ENCODE measurements at regions not wholly inside any gene's neighbourhood (a gene's known extent, or its start where the extent isn't known, plus 50 kb on each side); places are given as distances from the start of the nearest gene placed in this dataset.
"Not testable (repeated sequence)": the region's sequence is repeated elsewhere in the genome, so short reads cannot be mapped to it uniquely, and the experiment has no call there.

DNA sequence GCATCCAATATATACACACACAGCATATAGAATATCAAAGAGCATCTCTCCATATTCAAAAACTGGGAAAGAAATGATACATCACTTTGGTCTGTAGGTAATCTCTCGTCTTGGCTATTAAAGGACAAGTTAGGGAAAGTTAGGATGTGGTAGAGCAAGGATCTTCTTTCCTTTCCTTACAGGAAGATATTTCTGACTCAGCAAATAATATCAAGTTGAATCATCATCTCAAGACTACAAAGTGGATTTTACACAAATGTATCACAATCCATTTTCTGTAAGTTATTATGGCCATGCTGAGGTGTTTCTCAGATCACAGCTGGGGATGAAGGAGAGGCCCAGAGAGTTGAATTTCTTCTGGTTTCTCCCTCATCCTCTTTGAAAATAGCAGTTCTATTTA, 651.7 kb upstream of the CCNG1 start:
- FAIRE-seq (no peak), DNase-seq (ENCODE audit: low spot score) (no peak)

DNA sequence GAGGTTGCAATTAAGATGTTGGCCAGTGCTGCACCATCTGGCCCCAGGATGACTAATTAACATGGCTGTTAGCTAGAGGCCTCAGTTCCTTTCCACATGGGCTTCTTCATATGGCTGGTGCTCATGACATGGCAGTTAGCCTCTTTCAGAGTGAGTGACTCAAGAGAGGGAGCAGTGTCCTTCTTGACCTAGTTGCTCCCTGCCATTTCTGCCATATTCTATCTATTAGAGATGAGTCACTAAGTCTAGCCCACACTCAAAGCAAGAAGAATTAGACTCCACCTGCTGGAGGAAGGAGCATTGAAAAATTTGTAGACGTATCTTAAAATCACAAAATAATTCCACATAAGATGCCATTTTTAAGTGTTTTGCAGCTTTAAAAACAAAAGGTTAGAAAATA, 651.2 kb upstream of the CCNG1 start:
- DNase-seq (ENCODE audit: low spot score) (no peak), FAIRE-seq (no peak)

DNA sequence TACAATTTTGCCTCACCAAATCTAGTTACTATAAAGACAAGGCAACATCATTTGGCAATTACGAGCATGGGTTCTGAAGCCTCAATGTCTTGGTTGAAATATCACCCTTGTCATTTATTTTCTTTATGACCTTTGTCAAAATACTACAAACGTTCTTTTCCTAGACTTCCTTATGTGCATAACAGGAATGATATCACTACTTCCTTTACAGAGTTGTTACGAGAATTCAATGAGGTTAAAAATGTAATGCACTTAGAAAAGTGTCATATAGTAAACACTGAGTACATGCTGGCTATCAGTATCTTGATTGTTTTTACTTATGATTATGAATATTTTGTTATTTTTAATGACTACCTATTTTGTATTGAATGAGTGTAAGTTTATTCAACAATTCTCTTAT, 640.9 kb upstream of the CCNG1 start:
- FAIRE-seq (no peak), DNase-seq (ENCODE audit: low spot score) (no peak)

DNA sequence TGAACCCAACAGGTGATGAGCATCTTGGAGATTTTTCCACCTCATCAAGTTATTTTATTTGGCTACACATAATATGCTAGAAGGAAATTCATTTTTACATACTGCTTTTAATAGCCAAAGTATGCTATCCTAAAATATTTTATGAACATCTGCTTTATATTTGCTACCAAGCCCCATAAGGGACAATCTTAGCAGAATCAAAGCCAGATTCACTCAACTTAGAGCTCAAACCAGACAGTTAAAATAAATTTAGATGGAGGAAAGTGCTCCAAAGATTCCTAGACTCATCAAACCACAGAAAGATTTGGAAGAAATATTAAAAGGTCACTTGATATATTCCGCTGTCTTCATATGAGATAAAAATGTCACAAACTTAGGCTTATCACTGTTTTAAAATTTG, 637.1 kb upstream of the CCNG1 start:
- DNase-seq (ENCODE audit: low spot score) (no peak), FAIRE-seq (no peak)

DNA sequence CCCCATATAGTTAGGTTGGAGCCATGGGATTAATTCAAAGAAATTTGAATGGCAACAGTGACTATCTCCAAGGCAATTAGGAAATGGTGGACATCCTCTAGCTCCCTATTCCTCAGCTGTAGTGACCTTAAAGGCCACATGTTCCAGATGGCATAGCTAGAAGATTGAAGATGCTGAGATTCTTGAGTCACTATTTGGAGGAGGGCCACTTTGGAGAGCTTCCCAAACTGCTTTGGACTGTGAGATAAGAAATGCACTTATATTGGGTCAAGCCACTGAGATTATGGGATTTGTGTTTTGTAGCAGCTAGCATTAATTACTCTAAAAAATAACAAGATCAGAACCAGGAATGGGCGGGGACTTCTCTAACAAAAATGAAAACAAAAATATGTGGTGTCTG, 636.2 kb upstream of the CCNG1 start:
- FAIRE-seq (no peak), DNase-seq (ENCODE audit: low spot score) (no peak)

DNA sequence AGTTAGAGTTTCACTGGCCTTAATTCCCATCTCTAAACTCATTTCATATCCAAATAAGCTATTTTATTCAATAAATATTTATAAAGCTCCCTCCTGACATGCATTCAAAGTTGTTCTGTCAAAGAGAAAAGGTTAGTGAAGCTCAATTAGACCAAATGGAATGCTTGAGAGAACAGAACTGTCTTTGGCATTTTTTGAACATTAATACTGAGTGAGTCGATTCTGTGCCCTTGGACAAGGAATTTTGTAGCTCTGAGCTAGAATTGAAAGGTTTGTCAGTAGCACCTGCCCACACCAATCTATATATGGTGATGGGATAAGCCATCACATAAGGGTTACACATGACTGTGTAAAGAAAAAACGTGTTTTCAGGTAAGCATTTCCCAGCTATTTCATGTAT, 631.2 kb upstream of the CCNG1 start:
- FAIRE-seq: no peak
- no peak for DNase-seq (ENCODE audit: low spot score)

DNA sequence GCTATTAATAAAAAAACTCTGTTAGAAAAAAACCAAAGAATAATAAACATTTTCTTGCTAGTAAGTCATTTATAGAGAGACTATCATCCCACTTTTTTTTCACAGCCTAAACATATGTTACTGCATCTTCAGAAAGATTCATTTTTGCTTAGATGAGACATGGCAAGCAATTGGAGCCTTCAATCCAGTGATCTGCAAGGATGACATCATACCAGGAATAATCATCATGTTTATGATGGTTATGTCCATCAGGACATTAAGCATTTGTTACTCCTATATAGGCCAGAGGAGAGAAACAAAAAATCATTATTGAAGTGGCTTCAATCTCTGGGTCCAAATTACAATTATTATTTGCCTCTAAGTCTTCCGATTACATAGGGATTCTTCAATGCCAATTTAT, 626.3 kb upstream of the CCNG1 start:
- no peak for DNase-seq (ENCODE audit: low spot score)
- FAIRE-seq: no peak

DNA sequence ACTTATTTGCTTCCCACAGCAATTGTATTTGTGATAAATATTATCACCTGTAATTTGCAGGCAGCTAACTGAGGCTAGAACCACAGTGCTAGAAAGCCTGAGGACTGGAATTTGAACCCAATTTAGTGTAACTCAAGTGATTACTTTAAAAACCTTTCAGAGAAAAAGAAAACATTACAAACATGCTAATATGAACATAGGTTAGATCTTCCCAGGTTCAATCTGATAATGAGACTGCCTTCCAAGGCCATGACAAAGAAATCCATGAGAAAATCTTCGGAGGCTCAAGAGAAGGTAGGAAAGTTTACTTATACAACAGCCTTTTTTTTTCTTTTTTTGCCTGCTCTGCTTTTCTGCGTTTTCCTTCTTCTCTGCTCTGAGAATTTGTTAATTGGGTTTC, 620.6 kb upstream of the CCNG1 start:
- DNase-seq (ENCODE audit: low spot score) (no peak), FAIRE-seq (no peak)

DNA sequence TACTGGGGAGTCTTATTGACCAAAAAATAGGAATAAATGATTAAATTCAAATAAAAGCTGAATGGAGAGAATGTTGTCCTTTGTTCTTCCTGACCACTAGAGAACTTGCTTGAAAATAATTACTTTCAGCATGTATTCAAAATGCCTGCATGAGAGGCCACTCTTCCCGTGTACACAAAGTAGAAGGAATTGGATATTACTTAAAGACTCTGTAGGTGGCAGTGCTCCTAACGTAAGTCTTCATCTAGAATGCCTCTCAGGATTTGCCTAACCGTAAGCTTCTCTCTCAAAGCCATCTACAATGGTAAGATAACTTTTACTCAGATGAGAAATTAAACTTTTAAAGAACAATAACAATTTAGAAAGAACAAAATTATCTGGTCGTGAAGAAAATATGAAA, 620.0 kb upstream of the CCNG1 start:
- FAIRE-seq (no peak), DNase-seq (ENCODE audit: low spot score) (no peak)

DNA sequence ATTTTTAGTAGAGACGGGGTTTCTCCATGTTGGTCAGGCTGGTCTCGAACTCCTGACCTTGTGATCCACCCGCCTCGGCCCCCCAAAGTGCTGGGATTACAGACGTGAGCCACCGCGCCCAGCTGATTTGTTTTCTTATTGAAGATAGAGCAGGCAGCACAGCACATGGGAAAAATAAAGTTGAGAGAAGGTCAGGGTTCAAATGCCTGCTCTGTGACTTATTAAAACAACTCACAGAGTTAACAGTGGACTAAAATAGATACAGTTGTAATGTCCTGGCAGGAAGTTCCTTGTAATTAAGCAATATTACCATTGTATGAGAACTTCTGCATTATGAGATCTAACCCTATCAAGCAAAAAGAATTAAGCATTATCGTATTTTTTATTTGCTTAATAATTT, 615.7 kb upstream of the CCNG1 start:
- not testable (repeated sequence) for DNase-seq (ENCODE audit: low spot score); FAIRE-seq

DNA sequence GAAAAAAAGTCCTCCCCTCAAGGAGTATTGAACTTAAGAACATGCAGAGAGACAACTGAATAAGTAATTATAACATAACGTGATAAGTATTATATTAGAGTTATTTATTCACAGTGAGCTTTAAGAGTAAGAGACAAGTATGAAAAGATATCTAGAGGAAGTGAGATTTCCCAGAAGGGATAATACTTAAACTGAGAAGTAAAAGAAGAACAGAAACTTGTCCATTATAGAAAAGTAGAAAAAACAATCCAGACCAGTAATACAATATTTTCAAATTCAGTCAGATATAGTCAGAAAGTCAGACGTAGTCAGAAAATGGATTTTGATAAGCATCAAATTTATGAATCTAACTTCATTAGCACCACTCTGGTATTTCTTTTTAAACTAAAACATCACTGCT, 613.0 kb upstream of the CCNG1 start:
- FAIRE-seq (no peak), DNase-seq (ENCODE audit: low spot score) (no peak)

DNA sequence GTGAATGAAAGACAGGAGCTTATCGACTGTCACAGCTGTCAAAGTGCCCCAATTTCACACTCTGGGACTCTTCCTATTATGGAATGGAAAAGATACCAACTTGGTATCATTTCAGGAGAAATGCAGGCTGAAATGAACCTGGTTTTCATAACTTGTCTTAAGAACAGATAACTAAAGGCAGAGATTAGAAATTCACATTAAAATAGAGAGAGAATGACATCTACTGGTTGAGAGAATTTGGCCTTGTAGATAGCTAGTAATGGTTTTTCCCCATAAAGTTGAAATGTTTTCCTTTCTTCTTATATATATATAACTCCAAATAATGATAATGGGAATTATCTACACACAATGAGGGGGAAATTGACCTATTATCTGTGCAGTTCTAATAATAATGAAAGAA, 600.2 kb upstream of the CCNG1 start:
- FAIRE-seq: no peak

DNA sequence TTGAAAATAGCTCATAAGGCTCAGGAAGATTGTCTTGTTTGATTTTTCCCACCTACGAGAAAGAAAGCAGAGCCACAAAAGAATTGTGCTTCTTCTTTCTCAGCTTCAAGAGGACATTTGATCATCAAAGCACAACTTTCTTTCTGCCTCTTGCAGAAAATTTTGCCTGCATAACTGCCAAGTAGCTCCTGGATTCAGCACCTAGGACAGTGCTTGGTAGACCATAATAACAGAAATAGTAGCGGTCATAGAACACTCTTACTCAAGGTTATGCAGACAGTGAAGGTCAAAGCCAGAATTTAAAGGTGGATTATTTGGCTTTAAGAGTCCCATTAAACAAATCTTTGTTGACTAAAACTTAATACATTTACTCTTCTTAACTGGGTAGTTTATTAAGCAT, 594.7 kb upstream of the CCNG1 start:
- peak; percentile 2 for DNase-seq (ENCODE audit: low spot score)
- FAIRE-seq: no peak

More for the DNA sequence above, 600.2 kb upstream of the CCNG1 start:
- DNase-seq (ENCODE audit: low spot score): no peak

DNA sequence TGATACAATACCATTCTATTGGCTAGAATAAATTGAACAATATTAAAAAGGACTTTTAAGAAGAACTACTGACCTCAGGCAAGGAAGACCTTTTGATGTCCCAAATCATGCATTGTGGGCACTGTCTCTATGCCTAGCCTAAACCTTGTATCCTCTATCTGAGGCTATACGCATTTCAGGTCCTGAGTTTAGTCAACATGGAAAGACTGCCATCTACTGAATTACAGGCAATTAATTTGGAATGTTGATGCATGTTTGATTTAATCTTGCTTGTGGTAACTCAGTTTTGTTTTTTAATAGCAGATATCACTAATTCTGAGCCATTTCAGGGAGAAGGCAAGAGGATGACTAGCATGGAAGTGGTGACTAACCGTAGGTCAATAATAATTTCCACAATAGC, 585.3 kb upstream of the CCNG1 start:
- no peak for FAIRE-seq

DNA sequence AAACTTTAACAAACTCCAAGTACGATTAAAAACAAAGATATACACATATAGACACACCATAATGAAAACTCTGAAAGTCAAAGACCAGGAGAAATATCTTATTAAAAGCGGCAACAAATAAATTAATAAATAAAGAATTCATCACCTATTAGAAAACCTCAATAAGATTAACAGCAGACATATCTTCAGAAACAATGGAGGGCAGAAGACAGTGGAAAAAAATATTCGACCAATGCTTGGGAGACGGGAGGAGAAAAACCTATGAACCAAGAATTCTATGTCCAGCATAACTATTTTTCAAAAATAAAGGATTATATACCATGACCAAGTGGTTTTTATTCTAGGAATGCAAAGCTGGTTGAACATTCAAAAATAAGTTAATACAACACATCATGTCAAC, 578.6 kb upstream of the CCNG1 start:
- no peak for DNase-seq (ENCODE audit: low spot score)
- FAIRE-seq: no peak

More for the DNA sequence above, 585.3 kb upstream of the CCNG1 start:
- DNase-seq (ENCODE audit: low spot score): no peak

DNA sequence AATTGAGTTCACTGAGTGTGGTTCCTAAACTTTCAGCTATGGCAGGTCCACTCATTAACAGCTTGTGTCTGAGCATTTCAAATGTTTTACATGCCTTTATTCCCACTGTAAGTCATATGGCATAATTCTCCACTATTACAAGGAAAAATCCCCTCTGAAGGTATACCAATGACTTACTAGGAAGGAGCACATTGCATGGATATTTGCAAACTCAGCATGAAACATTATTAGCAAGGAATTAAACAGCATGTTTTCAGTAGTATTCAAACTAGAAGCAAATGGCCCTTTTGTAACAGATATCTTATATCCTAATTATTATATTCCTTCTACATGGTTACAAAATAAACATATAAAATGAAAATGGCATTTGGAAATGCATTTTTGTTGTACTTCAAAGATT, 566.4 kb upstream of the CCNG1 start:
- DNase-seq (ENCODE audit: low spot score) (no peak), FAIRE-seq (no peak)

DNA sequence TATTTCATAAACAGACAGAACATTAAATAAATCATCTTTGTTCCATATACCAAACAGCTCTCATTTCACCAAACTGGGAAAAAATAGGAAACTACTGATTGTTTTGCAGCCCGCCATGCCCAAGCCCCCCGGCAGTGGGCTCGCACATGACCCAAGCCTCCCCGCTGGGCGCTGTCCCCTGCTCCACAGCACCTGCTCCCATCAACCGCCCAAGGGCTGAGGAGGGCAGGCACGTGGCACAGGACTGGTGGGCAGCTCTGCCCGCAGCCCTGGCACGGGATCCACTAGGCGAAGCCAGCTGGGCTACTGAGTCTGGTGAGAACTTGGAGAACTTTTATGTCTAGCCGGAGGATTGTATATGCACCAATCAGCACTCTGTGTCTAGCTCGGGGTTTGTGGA, 554.8 kb upstream of the CCNG1 start:
- FAIRE-seq: no peak
- DNase-seq (ENCODE audit: low spot score): no peak

DNA sequence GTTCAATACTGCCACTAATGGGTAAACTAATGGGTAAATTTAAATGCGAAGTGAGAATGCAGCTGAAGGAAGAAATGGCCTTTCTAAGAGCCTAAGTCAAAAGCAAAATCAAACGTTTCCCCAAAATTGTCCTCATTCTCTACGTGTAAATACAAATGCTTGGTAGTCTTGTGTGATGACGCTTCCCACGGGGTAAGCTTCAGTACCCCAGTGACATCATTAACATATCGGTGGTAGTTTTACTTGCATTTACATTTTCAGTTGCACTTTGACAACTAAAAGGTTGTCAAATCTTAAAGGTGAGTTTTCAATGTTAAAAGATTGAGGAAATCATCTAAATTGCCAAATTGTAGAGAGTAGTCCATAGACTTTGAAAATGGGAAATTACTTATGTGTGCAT, 550.7 kb upstream of the CCNG1 start:
- FAIRE-seq (no peak), DNase-seq (ENCODE audit: low spot score) (no peak)

DNA sequence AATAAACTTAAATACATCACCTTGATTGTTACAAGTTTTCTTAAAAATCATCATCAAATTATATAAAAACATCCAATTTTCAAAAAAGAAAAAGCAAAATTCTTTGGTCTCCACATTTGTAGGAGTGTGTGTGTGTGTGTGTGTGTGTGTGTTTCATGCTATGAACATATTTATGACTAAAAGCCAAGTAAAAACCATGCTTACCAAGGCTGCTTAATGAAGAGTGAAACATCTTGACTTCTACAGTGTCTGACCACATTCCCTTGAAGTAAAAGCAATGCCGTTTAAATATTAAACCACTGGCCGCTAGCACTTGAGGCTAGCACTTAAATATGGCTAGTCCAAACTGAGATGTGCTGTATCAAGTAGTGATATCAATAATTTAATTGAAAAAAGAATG, 549.1 kb upstream of the CCNG1 start:
- no peak for DNase-seq (ENCODE audit: low spot score)
- no peak for FAIRE-seq

DNA sequence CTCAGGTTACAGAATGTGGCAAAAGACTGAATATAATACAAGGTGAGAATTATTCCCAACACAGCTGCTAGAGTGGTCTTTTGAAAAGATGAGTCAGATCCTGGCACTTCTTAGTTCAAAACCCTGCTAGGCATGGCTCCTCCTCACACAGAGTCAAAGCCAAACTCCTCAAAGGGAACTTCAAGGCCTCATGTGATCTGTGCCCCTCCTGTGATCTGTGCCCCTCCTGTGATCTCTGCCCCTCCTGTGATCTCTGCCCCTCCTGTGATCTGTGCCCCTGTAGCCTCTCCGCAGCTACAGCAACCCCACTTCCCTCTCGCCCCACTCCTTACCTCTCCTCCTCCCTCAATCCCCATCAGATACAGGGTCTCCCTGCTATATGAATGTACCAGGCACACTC, 525.5 kb upstream of the CCNG1 start:
- DNase-seq (ENCODE audit: low spot score) (no peak), FAIRE-seq (no peak)

DNA sequence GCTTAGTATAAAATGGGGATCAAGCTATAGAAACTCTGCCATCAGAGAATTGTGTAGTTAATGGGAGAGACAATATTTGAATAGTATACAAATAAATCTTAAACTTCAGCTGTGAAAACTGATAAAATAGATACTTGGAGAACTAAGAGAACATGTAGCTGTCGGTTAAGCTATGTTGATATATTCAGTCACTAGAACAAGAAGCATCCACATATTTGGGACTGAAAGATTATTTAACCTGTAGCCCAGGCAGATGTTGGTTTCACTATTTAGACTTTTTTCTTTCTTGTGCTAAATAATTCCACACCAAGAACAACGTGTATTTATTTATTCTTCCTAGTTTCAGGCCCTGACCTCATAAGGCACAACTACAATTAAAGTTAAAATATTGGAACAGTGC, 521.0 kb upstream of the CCNG1 start:
- FAIRE-seq: no peak
- no peak for DNase-seq (ENCODE audit: low spot score)

DNA sequence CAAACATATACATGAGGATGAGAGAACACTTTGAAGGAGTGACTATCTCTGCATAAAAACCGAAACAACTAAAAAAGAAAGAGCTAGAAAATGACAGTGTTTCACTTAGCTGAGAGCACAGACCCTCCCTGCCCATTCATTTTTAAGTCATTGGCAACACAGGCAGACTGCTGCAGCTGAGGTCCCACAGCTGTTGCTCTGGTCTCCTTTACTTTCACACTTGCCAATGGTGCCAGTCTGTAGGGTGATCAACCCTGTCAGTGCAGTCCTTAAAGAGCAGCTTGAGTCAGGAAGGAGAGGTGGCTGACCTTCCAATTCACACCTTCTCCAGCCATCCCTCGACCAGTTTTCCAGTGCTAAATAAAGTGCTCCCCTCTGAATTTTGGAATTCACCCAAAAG, 508.3 kb upstream of the CCNG1 start:
- DNase-seq (ENCODE audit: low spot score): no peak
- FAIRE-seq: no peak

DNA sequence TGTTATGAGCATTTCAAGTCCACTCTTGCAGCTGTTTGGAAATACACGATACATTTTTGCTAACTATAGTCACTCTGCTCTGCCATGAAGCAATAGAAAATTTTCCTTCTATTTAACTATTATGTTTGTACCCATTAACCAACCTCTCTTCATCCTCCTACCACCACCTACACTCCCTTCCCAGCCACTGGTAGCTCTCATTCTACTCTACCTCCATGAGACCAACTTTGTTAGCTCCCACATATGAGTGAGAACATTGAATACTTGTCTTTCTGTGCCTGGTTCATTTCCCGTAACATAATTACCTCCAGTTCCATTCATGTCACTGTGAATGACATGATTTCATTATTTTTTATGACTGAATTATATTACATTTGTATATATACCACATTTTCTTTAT, 505.9 kb upstream of the CCNG1 start:
- DNase-seq (ENCODE audit: low spot score): no peak
- no peak for FAIRE-seq

DNA sequence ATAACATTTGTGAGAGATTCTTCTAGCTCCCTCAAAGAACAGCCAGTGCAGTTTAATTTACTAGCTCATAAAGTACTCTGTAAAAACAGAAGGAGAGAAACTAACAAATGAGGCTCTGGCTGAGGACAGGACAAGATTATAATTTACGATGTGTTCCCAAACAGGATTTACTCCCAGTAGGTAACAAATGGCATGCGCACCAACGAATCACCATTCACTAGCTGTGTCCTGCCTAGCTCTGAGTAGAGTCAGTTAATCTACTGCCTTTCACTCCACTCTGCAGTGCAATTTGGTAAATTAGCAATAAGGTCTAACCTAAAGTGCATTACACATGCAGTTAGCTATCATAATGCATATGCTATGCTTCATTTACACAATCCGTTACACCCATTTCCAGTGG, 497.4 kb upstream of the CCNG1 start:
- DNase-seq (ENCODE audit: low spot score) (no peak), FAIRE-seq (no peak)

DNA sequence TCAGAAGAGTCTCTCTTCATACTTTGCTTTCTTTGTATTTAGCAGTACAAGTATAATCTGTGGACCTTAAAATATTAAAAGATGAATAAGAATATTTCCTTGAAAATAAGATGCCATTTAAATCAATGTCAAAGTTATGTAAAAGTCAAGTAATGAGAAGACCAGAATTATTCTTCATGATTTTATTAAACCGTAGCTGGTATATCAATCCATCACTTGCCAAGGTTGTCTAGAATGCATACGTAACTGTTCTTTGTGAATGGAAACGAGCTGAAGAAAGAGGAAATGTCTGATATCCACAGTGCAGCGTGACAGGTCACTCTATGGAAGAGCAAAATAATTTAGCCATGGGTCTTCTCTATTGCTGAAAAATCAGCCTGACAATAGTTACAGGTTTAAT, 488.7 kb upstream of the CCNG1 start:
- DNase-seq (ENCODE audit: low spot score) (no peak), FAIRE-seq (no peak)
